Sigmoid colon (tissue), 6 donors: ENCODE measurements at regions not wholly inside any gene's neighbourhood (a gene's known extent, or its start where the extent isn't known, plus 50 kb on each side); places are given as distances from the start of the nearest gene placed in this dataset.

Experiments
- DNase-seq: peaks from one replicate; pipeline ENCODE4 v3.0.0-alpha.2; 2019
- H3K27ac ChIP-seq, 4 donors: fragments of 200-600 bp; sonication (generic); one replicate each; pipeline ENCODE4 v1.5.1; 2016 to 2019; ENCODE audit warnings: mild to moderate bottlenecking in 1 of 4
- H3K27me3 ChIP-seq, 3 donors: fragments of 200-600 bp; sonication (generic); one replicate each; pipeline ENCODE4 v1.5.1; 2019; ENCODE audit warnings: mild to moderate bottlenecking in 1 of 3
- H3K36me3 ChIP-seq, 4 donors: fragments of 200-600 bp; sonication (generic); one replicate each; pipeline ENCODE4 v1.5.1; 2016 to 2019
- H3K4me1 ChIP-seq, 4 donors: fragments of 200-600 bp; sonication (generic); one replicate each; pipeline ENCODE4 v1.5.1; 2017 to 2019
- H3K4me3 ChIP-seq, 4 donors: fragments of 200-600 bp; sonication (generic); one replicate each; pipeline ENCODE4 v1.5.1; 2017 to 2019; ENCODE audit warnings: mild to moderate bottlenecking in 2 of 4, moderate library complexity in 1 of 4
- H3K9me3 ChIP-seq, 4 donors: fragments of 200-600 bp in 3 of 4; sonication (generic) in 3 of 4; one replicate each; pipeline versions ENCODE4 v1.5.1 to v1.6.1; 2013 to 2019
- EP300 ChIP-seq, 4 donors: sonication (generic); formaldehyde crosslinking; IDR thresholded peaks; one replicate each; pipeline ENCODE4 v1.6.1; 2017; ENCODE audit warnings: antibody characterized with exemption in 4 of 4
- POLR2A ChIP-seq, 2 donors: fragments of 450-650 bp; IDR thresholded peaks; one replicate each; pipeline ENCODE4 v1.6.1; 2016; ENCODE audit warnings: antibody characterized with exemption in 2 of 2, mild to moderate bottlenecking in 2 of 2, moderate library complexity in 2 of 2
- POLR2AphosphoS5 ChIP-seq, 4 donors: sonication (generic); formaldehyde crosslinking; IDR thresholded peaks; one replicate each; pipeline ENCODE4 v1.6.1; 2017; ENCODE audit warnings: antibody characterized with exemption in 4 of 4
- WGBS, 2 donors: extraction: QIAGEN DNeasy Blood & Tissue Kit; methylation state at CpG; one replicate each; pipeline ENCODE4 v1.1.7; 2013; 5-methylcytosine and 5-hydroxymethylcytosine counted together
- intact Hi-C: fragments of 100-400 bp; cut with DNase I; formaldehyde crosslinking; loops from one replicate; pipeline ENCODE4 v1.15.1; 2023
- TF ChIP-seq, protein P1 (sequence below), 4 experiments: fragments of 450-650 bp in 3 of 4; fragments of 200-600 bp in 1 of 4; IDR thresholded peaks; one replicate each; pipeline ENCODE4 v1.5.1; 2016 to 2019; ENCODE audit warnings: antibody characterized with exemption in 4 of 4, mild to moderate bottlenecking in 3 of 4, moderate library complexity in 2 of 4
- donor health status: healthy with polysubstance abuse.
- donor health status: healthy.

DNA sequence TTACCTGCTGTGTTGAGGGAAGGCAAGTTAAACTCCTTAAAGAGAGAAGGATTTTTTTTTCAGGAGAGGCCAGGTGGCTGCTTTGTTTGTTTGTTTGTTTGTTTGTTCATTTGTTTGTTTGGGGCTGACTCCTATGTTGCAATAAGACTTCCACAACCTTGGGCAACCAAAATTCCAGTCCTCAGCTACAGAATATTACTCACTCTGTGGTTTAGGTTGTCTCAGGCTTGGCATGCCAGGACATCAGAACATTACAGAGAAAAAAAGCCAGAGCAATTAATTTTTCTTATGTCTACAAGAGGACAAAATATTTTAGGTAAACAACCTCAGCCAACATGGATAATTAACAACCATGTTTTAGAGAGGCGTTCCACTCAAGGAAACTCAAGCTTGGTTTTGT lies 156.7 kb upstream of the ATP11B start:
- H3K36me3 ChIP-seq, result no peaks in the 10 kb centered on the region
- 88 to 90% methylated on average over 1 of the region's 1 CpG for WGBS, 2 donors
- no peak for DNase-seq
- no peak overlapping the region for H3K4me3 ChIP-seq
- no peaks in the 10 kb centered on the region for H3K4me1 ChIP-seq
- TF ChIP-seq EP300 (IDR thresholded peaks at IDR 0.05) (no peak), POLR2A (IDR thresholded peaks at IDR 0.05) (no peak), POLR2AphosphoS5 (IDR thresholded peaks at IDR 0.05) (no peak)
- TF ChIP-seq, protein P1, sequence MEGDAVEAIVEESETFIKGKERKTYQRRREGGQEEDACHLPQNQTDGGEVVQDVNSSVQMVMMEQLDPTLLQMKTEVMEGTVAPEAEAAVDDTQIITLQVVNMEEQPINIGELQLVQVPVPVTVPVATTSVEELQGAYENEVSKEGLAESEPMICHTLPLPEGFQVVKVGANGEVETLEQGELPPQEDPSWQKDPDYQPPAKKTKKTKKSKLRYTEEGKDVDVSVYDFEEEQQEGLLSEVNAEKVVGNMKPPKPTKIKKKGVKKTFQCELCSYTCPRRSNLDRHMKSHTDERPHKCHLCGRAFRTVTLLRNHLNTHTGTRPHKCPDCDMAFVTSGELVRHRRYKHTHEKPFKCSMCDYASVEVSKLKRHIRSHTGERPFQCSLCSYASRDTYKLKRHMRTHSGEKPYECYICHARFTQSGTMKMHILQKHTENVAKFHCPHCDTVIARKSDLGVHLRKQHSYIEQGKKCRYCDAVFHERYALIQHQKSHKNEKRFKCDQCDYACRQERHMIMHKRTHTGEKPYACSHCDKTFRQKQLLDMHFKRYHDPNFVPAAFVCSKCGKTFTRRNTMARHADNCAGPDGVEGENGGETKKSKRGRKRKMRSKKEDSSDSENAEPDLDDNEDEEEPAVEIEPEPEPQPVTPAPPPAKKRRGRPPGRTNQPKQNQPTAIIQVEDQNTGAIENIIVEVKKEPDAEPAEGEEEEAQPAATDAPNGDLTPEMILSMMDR (IDR thresholded peaks at IDR 0.05), result no peak
- intact Hi-C loops, result no loop called here
- H3K9me3 ChIP-seq, result no peaks in the 10 kb centered on the region
- no peaks in the 10 kb centered on the region for H3K27me3 ChIP-seq
- no peak overlapping the region for H3K27ac ChIP-seq

DNA sequence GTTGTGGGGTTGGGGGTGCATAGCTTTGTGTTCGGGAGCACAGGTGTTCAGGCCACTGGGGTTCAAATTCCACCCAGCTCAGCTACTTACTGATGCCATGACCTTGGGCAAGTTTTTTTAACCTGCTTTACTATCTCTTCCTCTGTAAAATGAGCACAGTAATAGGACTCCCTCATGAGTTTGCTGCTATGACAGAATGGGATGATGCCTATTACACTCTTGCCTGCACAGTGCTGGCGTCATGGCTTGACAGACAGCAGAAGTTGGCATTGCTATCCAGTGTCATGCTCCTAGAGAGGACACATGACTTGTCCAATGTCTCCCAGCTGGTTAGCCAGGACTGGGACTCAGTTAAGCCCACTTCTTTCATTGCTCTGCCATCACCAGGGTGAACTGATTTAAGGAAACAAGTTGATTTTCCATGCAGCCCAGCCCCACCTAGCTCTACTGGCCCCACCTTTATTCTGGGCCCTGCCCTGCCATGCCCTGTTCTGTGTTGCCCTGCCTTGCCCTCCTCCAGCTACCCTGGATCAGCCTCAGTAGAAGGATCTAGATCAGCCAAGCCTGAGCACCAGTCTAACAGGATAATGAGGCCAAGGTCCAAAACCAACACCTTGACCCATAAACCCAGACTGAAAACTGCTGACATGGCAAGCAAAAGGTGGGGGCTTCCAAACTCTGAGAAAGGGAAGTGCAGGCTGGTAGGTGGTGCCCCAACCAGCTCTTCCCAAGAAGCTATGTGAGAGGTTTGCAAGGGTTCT lies 155.8 kb upstream of the ATP11B start:
- Histone ChIP-seq H3K36me3 (no peaks in the 10 kb centered on the region), H3K4me3 (no peak overlapping the region), H3K27me3 (no peaks in the 10 kb centered on the region), H3K9me3 (no peaks in the 10 kb centered on the region), H3K4me1 (no peaks in the 10 kb centered on the region), H3K27ac (no peak overlapping the region)
- intact Hi-C loops, result no loop called here
- TF ChIP-seq, protein P1 (IDR thresholded peaks at IDR 0.05), result no peak
- TF ChIP-seq POLR2A (IDR thresholded peaks at IDR 0.05) (no peak), EP300 (IDR thresholded peaks at IDR 0.05) (no peak), POLR2AphosphoS5 (IDR thresholded peaks at IDR 0.05) (no peak)
- WGBS, 2 donors, result 44 to 79% methylated on average over 2 of the region's 2 CpGs
- no peak for DNase-seq

DNA sequence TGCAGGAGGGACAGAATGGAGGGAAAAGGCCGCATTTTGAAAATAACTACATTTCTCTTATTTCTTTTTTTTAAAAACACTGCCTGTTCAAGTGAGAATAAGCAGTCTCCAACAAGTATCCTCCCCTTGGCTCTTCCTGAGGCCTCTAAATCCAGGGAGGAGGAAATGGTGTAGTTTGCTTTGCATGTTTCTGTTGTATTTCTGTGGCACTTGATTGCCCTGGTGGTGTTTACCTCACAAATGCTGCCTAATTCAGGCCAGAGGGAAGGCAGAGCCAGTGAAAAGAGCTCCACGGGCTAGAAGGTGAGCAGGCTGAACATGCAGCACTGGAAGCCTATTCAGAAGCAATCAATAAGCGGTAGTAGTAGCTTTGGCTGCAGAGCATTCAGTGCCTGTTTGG lies 149.3 kb upstream of the ATP11B start:
- intact Hi-C loops, result no loop called here
- WGBS, 2 donors, result 66 to 79% methylated on average over 3 of the region's 3 CpGs

DNA sequence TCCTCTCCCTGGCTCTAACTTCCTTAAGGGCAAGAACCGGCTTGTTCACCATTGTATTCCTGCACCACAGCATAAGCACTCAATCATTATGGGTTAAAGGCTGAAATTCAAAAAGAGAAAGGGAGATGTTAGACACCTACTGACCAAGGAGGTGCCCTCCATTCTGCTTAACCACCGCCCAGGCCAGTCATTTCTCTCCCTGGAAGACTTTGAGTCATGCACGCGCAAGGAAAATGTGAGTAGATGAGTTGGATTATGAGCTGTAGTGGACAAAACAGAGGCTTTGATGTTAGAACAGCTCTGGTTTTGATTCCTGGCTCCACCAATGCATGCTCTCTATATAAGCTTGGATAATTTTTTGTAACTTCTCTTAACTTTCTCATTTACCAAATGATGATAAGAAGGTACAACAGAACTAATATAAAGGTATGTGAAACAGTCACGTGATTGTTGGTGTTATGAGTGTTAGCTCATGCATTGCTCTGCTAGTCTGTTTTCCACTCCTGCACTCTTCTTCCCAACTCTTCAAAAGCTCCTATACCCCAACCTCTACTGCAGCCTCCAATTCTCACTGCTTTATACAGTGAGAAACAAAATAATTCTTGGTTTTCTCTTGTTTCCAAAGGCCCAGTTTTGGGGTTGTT lies 148.4 kb upstream of the ATP11B start:
- intact Hi-C loops, result no loop called here
- WGBS, 2 donors, result 89 to 91% methylated on average over 5 of the region's 5 CpGs
- DNase-seq, result no peak
- Histone ChIP-seq H3K4me3 (no peak overlapping the region), H3K4me1 (no peaks in the 10 kb centered on the region), H3K27ac (no peak overlapping the region), H3K36me3 (no peaks in the 10 kb centered on the region), H3K27me3 (no peaks in the 10 kb centered on the region), H3K9me3 (no peaks in the 10 kb centered on the region)
- TF ChIP-seq POLR2AphosphoS5 (IDR thresholded peaks at IDR 0.05) (no peak), EP300 (IDR thresholded peaks at IDR 0.05) (no peak), POLR2A (IDR thresholded peaks at IDR 0.05) (no peak)
- TF ChIP-seq, protein P1 (IDR thresholded peaks at IDR 0.05), result no peak

More for the DNA sequence above, 149.3 kb upstream of the ATP11B start:
- Histone ChIP-seq H3K9me3 (no peaks in the 10 kb centered on the region), H3K36me3 (no peaks in the 10 kb centered on the region), H3K4me1 (no peaks in the 10 kb centered on the region), H3K27ac (no peak overlapping the region), H3K4me3 (no peak overlapping the region), H3K27me3 (no peaks in the 10 kb centered on the region)
- TF ChIP-seq, protein P1 (IDR thresholded peaks at IDR 0.05), result no peak
- no peak for TF ChIP-seq EP300 (IDR thresholded peaks at IDR 0.05)
- TF ChIP-seq POLR2A (IDR thresholded peaks at IDR 0.05), result no peak
- TF ChIP-seq POLR2AphosphoS5 (IDR thresholded peaks at IDR 0.05), result no peak
- DNase-seq, result no peak
